HEK293T (cell line): ENCODE measurements at regions not wholly inside any gene's neighbourhood (a gene's known extent, or its start where the extent isn't known, plus 50 kb on each side); places are given as distances from the start of the nearest gene placed in this dataset.

Source experiments
- L3MBTL2 ChIP-seq: fragments of 450-650 bp; conservative IDR thresholded peaks from 2 replicates; pipeline ENCODE4 v1.6.1; 2016; ENCODE audit warnings: mild to moderate bottlenecking
- NFRKB ChIP-seq: fragments of 450-650 bp; IDR thresholded peaks from 2 replicates; pipeline ENCODE4 v1.6.1; 2016; ENCODE audit warnings: mild to moderate bottlenecking, moderate library complexity
- ZNF384 ChIP-seq: fragments of 450-650 bp; IDR thresholded peaks from 2 replicates; pipeline ENCODE4 v1.6.1; 2016

GRCh38 chr1:195458365-195458764, 1149.9 kb downstream of the KCNT2 start:
- TF ChIP-seq NFRKB: no peak
- no peak for TF ChIP-seq L3MBTL2
- no peak for TF ChIP-seq ZNF384
